Spleen (tissue), 11 donors: ENCODE measurements at regions not wholly inside any gene's neighbourhood (a gene's known extent, or its start where the extent isn't known, plus 50 kb on each side); places are given as distances from the start of the nearest gene placed in this dataset.

Source experiments
- DNase-seq: peaks from one replicate; pipeline ENCODE4 v3.0.0-alpha.2; 2020
- H3K27ac ChIP-seq, 8 donors: fragments of 200-600 bp; sonication (generic) in 7 of 8; 1 replicate in 4 of 8; 2 replicates in 4 of 8; pipeline versions ENCODE4 v1.5.0 to v1.8.0; 2016 to 2021; ENCODE audit warnings: inconsistent platforms in 4 of 8, mild to moderate bottlenecking in 4 of 8, moderate library complexity in 1 of 8
- H3K27me3 ChIP-seq, 7 donors: fragments of 200-600 bp; sonication (generic) in 6 of 7; replicated peaks in 1 of 7; 1 replicate in 4 of 7; 2 replicates in 3 of 7; pipeline versions ENCODE4 v1.5.0 to v1.8.0; 2016 to 2021; ENCODE audit warnings: inconsistent platforms in 3 of 7, mild to moderate bottlenecking in 1 of 7
- H3K36me3 ChIP-seq, 6 donors: fragments of 200-600 bp; sonication (generic) in 5 of 6; 1 replicate in 4 of 6; 2 replicates in 2 of 6; pipeline versions ENCODE4 v1.5.0 to v1.8.0; 2016 to 2021; ENCODE audit warnings: inconsistent platforms in 2 of 6
- H3K4me1 ChIP-seq, 6 donors: fragments of 200-600 bp; sonication (generic) in 5 of 6; 1 replicate in 3 of 6; 2 replicates in 3 of 6; pipeline versions ENCODE4 v1.5.0 to v1.8.0; 2016 to 2021; ENCODE audit warnings: inconsistent platforms in 3 of 6
- H3K4me3 ChIP-seq, 8 donors: fragments of 200-600 bp; sonication (generic) in 7 of 8; 1 replicate in 4 of 8; 2 replicates in 4 of 8; pipeline versions ENCODE4 v1.5.0 to v1.8.0; 2016 to 2021; ENCODE audit warnings: inconsistent platforms in 4 of 8, mild to moderate bottlenecking in 4 of 8, moderate library complexity in 2 of 8
- H3K9me3 ChIP-seq, 8 donors: fragments of 200-600 bp; sonication (generic) in 7 of 8; 1 replicate in 4 of 8; 2 replicates in 4 of 8; pipeline versions ENCODE4 v1.5.0 to v1.8.0; 2016 to 2021; ENCODE audit warnings: inconsistent platforms in 4 of 8
- CTCF ChIP-seq, 11 experiments: fragments of 200-600 bp in 7 of 11; fragments of 450-650 bp in 4 of 11; sonication (generic) in 4 of 11; IDR thresholded peaks in 8 of 11; conservative IDR thresholded peaks in 3 of 11; 1 replicate in 7 of 11; 2 replicates in 4 of 11; pipeline versions ENCODE4 v1.4.0 to v1.8.0; 2016 to 2021; ENCODE audit warnings: antibody characterized with exemption in 11 of 11, inconsistent platforms in 4 of 11, mild to moderate bottlenecking in 1 of 11
- POLR2A ChIP-seq, 3 donors: fragments of 450-650 bp; IDR thresholded peaks; one replicate each; pipeline ENCODE4 v1.5.1; 2017; ENCODE audit warnings: antibody characterized with exemption in 3 of 3, mild to moderate bottlenecking in 1 of 3
- POLR2AphosphoS5 ChIP-seq, 3 donors: sonication (generic); formaldehyde crosslinking; IDR thresholded peaks; one replicate each; pipeline ENCODE4 v1.5.1; 2017; ENCODE audit warnings: antibody characterized with exemption in 3 of 3
- WGBS, 5 donors: extraction: QIAGEN DNeasy Blood & Tissue Kit in 3 of 5; methylation state at CpG; one replicate each; pipeline versions ENCODE4 v1.1.5 to v1.1.7; 2013 to 2018; 5-methylcytosine and 5-hydroxymethylcytosine counted together
- intact Hi-C: fragments of 100-400 bp; cut with DNase I; formaldehyde crosslinking; loops from one replicate; pipeline ENCODE4 v1.15.0; 2023; ENCODE audit warnings: low total_unique reads
- donor health status: healthy with polysubstance abuse.
- donor health status: DM: no; HTN: no; CAD: no; lungs with moderate emphysema.
- donor health status: DM: no; HTN: no; CAD: no.
- donor health status: Bipolar disorder and iron deficiency.
- donor health status: healthy.
- donor health status: DM: no; HTN: no; CAD: no.
- donor health status: DM: yes; HTN: yes; CAD: no.

GRCh38 chr4:27154706-27155105 is 294.1 kb downstream of the STIM2 start:
- no peaks in the 10 kb centered on the region for H3K9me3 ChIP-seq
- H3K4me1 ChIP-seq: no peaks in the 10 kb centered on the region
- intact Hi-C loops: no loop called here
- WGBS, 5 donors: 6 to 13% (median 7%) methylated on average over 3 of the region's 3 CpGs
- peaks cover 0 to 13% (median 0%) of the 10 kb centered on the region in 7 donors for H3K27me3 ChIP-seq
- H3K4me3 ChIP-seq: no peak overlapping the region
- TF ChIP-seq POLR2AphosphoS5 (IDR thresholded peaks at IDR 0.05) (no peak), CTCF (IDR thresholded peaks at IDR 0.05 in 8 of 11, conservative IDR thresholded peaks at IDR 0.05 in 3 of 11) (no peak), POLR2A (IDR thresholded peaks at IDR 0.05) (no peak)
- no peak overlapping the region for H3K27ac ChIP-seq
- DNase-seq: no peak
- H3K36me3 ChIP-seq: no peaks in the 10 kb centered on the region

GRCh38 chr4:27161191-27161590 is 300.6 kb downstream of the STIM2 start:
- Histone ChIP-seq H3K27me3 (peaks cover 0 to 1% (median 0%) of the 10 kb centered on the region in 7 donors), H3K27ac (no peak overlapping the region), H3K4me1 (no peaks in the 10 kb centered on the region), H3K4me3 (no peak overlapping the region), H3K9me3 (no peaks in the 10 kb centered on the region), H3K36me3 (no peaks in the 10 kb centered on the region)
- intact Hi-C loops: no loop called here
- TF ChIP-seq POLR2A (IDR thresholded peaks at IDR 0.05): no peak
- no peak for TF ChIP-seq CTCF (IDR thresholded peaks at IDR 0.05 in 8 of 11, conservative IDR thresholded peaks at IDR 0.05 in 3 of 11)
- no peak for DNase-seq
- 87 to 93% (median 90%) methylated on average over 4 of the region's 4 CpGs for WGBS, 5 donors

- WGBS, 5 donors: 88 to 100% (median 94%) methylated on average over 1 of the region's 1 CpG
- DNase-seq: no peak
- Histone ChIP-seq H3K4me1 (no peaks in the 10 kb centered on the region), H3K36me3 (no peaks in the 10 kb centered on the region), H3K9me3 (peaks cover 0 to 6% (median 0%) of the 10 kb centered on the region in 8 donors), H3K27ac (no peak overlapping the region), H3K4me3 (no peak overlapping the region), H3K27me3 (no peaks in the 10 kb centered on the region)
- intact Hi-C loops: no loop called here
- no peak for TF ChIP-seq POLR2AphosphoS5 (IDR thresholded peaks at IDR 0.05)
- no peak for TF ChIP-seq CTCF (IDR thresholded peaks at IDR 0.05 in 8 of 11, conservative IDR thresholded peaks at IDR 0.05 in 3 of 11)
- TF ChIP-seq POLR2A (IDR thresholded peaks at IDR 0.05): no peak
Measured at GRCh38 chr4:27168783-27169182, 308.1 kb downstream of the STIM2 start.

GRCh38 chr4:27173280-27173679 is 312.6 kb downstream of the STIM2 start:
- no peak for DNase-seq
- Histone ChIP-seq H3K27me3 (no peaks in the 10 kb centered on the region), H3K4me3 (no peak overlapping the region), H3K36me3 (no peaks in the 10 kb centered on the region), H3K4me1 (no peaks in the 10 kb centered on the region), H3K9me3 (peaks cover 0 to 6% (median 0%) of the 10 kb centered on the region in 8 donors), H3K27ac (no peak overlapping the region)
- TF ChIP-seq POLR2AphosphoS5 (IDR thresholded peaks at IDR 0.05) (no peak), CTCF (IDR thresholded peaks at IDR 0.05 in 8 of 11, conservative IDR thresholded peaks at IDR 0.05 in 3 of 11) (no peak), POLR2A (IDR thresholded peaks at IDR 0.05) (no peak)
- 76 to 87% (median 77%) methylated on average over 7 of the region's 7 CpGs for WGBS, 5 donors
- intact Hi-C loops: no loop called here
